ENCODE measurements at regions not wholly inside any gene's neighbourhood (a gene's known extent, or its start where the extent isn't known, plus 50 kb on each side); places are given as distances from the start of the nearest gene placed in this dataset.
"Not testable (repeated sequence)": the region's sequence is repeated elsewhere in the genome, so short reads cannot be mapped to it uniquely, and the experiment has no call there.

DNA sequence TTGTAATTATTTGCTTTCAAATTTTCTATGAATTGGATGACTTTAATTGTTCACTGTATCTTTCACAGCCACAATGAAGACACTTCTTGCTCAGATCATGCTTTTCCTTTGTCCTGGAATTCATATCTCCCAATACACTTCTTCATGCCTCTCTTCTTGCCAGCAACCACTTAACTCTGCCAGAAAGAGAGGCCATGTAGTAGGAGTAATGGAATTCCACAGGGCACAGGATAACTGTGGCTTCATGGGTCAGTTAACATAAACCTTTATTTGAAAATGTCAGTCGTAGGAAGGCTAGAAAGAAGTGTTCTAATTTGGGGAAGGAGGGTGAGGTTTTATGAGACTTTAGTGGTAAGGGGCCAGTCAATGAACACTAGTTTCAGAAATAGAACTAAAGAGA is 190.3 kb downstream of the TMEM167A start:
- DNase-seq, result no peak

DNA sequence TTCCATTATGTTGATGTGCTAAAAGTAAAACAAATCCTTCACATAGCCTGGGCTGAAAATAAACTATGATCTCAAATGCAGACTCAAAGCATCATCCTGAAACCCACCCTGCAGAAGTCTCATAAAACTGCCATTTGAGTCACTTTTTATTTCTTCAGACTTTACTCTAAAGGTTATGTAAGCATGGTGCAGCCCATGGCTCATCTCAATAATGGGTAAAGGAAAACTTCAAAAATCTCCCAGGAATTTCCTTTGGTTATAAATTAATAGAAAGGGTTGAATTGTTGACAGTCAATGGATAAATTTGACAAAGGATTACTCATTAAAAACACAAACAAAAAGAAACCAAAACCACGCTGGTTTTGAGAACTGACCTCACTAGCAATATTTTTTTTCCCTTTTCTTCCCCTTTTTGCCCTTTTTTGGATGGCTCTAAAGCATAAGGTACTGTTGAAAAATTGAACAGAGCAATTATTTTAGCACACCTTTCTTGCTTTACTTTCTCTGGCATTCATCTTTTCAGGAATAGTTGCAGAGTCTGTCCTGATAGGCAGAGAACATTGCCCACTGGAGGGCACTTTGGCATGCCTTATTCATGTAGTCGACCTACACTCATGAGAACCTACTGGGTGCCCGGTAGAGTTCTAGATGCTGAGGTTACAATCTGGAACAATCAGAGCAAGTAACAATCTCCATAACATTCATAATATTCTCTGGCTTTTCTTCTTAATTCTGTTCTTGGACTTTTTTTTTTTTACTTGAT is 191.4 kb downstream of the TMEM167A start:
- peak; percentile 56 for DNase-seq

DNA sequence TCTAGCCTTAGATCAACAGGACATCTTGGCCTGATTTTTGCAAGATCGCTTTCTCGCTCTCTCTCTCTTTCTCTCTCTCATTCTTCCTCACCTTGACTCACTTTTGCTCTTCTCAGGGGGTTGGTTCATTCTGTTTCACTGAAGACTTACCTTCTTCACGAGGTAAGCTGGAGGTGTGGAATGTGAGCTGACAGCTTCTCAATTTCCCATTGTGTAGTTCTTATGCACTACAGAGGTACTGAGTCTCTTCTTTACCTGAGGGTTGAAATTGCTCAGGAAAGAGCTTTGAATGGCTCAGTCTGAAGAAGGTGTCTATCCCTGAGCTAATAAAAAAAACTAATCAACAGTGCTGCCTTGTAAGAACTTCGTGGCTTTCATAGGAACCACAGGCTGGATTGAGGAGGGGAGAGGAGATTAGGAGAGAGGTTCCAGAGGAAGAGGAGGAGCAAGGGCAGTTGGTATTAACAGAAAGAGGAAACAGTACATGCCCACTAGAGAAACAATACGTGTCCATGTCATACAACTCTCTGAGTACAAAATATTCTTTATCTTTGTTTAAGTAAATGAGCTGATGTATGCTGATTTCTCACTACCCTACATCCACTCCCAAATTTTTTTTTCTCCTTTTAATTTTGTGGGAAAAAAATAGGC is 192.2 kb downstream of the TMEM167A start:
- peak; percentile 61 for DNase-seq

DNA sequence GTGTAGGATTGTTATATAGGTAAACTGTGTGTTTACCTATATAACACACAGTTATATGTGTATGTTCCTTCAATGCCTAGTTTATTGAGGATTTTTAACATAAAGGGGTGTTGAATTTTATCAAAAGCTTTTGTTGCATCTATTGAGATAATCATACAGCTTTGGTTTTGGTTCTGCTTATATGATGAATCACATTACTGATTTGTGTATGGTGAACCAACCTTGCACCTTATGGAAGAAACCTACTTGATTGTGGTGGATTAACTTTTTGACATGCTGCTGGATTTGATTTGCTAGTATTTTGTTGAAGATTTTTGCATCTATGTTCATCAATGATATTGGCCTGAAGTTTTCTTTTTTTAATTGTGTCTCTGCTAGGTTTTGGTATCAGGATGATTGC is 194.9 kb downstream of the TMEM167A start:
- DNase-seq, result no peak

DNA sequence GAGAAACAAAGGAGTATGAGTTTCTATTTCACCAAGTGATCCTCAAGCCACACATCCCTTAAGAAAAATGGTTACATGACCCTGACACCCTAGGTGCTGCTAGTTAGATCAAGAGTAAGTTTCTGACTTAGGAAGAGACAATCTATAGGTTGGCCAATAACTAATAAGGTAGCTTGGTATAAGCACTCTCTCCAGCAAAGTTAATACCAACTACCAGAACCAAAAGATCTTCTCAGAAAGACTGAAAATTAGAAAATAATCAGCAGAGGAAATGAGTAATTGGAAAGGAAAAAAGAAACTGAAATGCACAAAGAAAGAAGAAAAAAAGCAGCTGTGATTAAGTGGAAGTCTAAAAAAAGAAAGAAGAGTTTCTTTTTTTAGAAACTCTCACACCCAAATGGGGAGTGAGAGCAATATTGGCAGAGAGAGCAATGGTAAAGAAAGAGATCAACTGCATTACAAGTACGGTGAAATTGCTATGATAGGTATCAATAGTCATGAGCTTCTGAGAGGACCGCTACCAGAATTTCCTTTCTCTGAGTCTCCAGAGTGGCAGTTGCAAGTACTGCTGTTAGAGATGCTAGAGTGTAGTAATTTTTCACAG is 195.5 kb downstream of the TMEM167A start:
- no peak for DNase-seq

DNA sequence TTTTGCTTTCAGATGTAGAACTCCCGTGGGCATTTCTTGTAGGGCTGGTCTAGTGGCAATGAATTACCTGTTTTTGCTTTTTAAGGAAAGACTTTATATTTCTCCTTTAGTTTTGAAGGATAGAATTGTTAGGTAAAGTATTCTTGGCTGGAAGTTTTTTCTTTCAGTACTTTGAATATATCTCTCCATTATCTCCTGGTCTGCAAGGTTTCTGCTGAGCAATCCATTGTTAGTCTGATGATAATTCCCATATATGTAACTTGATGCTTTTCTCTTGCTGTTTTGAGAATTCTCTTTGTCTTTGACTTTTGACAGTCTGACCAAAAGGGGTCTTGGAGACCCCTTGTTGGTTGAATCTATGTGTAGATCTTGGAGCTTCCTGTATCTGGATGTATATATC is 198.1 kb downstream of the TMEM167A start:
- no peak for DNase-seq

DNA sequence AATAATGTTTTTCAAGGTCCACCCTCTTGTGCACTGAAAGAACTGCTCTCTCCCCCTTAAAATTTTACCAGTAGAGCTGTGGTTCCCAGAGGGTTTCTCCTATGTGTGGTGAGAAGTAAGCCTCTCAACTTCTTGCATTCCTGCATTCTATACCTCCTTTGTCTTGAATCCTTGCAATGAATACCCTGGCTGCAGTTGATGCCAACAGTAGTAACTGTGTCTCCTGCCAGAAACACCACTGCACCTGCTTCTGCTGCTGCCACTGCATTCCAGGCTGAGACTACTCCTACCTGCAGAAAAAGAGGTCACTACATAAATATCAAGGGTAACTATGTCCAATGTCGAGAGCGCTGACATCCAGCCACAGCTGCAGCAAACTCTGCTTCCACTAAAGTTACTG is 203.7 kb downstream of the TMEM167A start:
- DNase-seq, result no peak

DNA sequence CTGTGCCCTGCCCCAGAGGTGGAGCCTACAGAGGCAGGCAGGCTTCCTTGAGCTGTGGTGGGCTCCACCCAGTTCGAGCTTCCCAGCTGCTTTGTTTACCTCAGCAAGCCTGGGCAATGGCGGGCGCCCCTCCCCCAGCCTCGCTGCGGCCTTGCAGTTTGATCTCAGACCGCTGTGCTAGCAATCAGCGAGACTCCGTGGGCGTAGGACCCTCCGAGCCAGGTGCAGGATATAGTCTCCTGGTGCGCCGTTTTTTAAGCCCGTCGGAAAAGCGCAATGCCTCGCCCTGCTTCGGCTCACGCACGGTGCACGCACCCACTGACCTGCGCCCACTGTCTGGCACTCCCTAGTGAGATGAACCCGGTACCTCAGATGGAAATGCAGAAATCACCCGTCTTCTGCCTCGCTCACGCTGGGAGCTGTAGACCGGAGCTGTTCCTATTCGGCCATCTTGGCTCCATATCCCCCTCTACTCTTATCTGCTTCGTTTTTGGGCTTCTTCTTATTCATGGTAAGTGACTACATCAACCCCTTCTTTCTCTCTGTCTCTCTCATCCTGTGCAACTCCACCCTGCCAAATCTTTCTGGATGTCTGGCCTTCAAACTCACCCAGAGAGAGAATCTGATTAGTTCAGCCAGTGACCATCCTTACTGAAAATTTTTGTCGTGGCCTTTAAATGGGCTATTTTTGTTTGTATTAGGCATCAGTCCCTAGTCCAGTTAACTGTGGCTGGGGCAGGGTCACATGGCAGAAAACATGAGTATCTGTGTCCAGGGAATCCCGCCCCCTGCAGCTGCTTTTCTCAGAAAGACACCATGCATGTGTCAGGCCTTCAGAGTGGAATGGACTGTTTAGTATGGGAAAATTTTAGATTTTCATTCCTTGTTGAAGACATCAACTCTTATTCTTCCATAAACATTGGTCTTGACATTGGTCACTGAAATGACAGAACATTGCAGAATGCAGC is 204.6 kb downstream of the TMEM167A start:
- DNase-seq, result not testable (repeated sequence)

DNA sequence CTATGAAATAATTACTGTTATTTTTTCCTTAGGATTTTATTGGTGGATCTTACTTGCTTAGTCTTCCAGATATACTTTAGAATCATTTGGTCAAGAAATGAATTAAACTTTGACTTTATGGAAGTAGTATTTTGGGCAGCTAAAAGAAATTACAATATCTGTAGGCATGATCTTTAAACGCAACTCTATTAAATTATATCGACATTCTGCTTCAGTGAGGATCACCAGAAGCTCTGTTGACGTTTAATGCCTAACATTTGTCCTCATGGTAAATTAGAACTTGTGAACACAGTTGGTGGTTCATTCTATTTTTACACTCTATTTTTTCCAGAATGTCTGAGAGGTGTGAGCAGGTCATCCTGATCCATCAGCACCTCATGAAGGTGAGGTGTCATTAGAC is 211.6 kb downstream of the TMEM167A start:
- DNase-seq, result no peak

DNA sequence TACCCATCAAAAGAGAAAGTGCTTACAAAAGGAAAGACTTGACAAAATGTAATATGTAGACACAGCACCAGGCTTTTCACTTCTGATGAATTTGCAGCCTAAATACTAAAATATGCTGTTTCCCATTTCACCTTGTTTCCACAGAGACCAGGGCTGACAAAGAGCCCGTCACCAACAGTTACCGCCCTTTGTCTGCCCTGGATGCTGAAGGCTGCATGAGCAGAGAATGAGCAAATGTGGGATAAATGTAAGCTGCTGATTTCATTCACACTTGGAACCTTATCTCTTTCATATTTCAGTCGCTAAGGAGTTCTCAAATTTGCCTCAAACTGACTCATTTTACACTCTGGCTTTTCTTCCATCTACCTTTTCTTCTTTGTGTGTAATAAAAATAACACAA is 213.9 kb downstream of the TMEM167A start:
- no peak for DNase-seq

DNA sequence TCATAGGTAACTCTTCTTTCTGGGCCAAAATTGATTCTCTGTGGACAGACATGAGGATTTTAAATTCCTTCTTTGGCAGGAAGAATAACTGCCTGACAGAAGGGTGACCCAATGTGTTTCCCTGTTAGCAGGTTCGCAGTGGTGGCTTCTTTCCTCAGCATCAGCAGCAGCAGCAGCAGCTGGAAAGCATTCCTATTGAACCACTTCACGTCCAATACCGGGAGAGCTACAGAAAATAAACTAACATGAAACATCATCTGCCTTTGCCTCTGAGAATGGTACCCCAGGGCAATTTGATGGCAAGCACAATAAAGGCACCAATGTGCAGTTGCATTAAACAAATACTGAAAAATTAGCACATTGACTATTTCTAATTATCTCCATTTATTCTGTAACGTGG is 214.5 kb downstream of the TMEM167A start:
- no peak for DNase-seq

DNA sequence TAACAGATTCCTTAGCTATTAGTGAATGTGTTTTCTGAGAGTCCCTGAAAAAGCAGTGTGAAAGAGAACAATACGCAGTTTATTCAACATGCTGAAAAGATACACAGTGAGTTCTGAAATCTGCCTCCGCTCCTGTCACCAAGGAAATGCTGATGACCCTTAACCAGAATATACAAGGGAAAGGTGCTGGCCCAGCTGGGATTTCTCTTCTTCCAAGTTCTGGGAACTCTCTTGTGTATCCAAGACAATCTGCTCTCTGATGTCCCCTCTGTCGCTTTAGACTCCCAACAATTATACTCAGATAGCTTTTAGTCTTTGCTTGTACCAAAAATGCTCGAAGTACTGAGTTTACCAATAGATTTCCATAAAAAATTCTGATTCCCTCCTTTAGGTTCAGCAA is 214.9 kb downstream of the TMEM167A start:
- DNase-seq, result no peak

DNA sequence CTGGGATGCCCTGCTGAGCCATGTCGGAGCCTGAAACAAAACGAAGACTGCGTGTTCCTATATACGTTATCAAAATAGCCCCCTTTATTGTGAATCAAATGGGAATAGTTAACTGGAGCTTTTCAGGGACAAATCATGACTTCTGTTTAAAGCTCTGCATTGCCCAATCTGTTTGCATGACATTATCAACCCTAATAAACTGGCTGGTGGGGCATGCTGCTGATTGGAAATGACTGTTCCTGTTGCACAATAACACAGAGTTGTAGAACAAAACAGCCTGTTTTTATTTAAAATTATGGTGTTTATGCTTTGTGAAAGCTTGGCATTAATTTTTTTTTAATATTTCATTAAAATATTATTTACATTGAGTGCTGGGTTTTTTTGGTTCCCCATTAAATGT is 215.5 kb downstream of the TMEM167A start:
- no peak for DNase-seq

DNA sequence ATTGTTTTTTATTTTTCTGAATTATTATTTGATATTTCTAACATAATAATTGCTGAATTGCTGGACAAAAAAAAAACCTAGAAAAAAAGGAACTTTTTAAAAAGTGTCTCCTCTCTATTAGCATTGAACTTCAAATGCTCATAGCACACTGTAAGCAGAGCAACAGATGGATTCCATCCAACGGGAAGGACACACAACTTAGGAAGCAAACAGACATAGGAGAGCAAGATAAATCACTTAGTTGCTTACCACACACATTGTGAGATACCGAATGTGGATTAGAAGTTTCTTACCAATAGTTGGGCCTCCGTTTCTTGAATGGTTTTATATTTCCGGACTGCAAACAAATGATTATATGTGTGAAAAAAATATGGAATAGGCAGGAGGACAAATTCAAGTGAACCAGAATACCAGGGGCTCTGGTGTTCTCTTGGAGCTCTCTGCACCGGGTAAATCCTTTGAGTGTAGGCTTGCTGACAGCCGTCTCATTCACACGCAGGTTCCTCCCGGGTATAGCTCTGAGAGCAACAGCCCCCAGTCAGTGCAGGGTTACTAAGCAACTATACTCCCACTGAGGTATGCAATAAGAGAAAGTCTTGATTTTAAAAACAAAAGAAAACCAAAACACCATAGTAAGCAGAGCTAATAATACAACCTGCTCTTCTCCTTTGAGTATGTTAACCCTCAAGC is 217.6 kb downstream of the TMEM167A start:
- no peak for DNase-seq

DNA sequence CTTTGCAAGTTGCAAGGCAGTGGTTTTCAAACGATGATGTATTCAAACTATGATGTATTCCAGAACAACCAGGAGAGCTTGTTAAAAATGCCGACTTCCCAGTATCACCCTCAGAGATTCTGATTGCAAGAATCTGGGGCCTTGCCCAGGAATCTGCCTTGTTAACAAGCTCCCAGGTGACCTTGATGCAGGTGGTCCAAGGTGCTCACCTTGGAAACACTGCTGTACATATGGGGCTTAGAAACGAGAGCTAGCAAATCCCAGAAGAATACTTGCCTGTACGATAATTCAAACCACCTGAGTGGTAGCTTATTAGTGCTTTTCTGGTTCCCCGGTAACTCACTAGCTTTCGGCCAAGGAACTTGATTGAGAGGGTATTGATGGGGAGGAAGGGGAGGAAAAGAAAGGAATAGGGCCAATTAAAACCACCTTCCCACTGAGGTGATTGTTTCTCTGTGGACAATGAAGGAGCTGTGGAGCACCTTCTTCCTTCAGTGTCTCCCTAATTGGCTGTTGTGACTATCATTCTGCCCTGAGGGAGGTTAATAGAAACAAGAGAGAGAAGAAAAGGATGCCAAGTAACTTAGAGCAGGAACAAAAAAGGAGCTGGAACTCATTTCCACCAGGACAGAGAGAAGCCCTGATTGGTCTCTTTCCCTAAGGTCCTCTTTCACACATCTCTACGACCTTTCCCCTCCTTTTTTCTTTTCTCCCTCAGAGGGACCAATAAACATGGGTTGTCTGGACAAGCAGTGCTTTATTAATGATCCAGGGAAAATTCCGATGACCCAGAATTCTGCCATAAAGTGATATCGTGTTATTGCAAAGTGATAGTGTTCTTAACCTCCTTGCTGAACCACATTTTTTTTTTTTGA is 218.8 kb downstream of the TMEM167A start:
- DNase-seq, result no peak

DNA sequence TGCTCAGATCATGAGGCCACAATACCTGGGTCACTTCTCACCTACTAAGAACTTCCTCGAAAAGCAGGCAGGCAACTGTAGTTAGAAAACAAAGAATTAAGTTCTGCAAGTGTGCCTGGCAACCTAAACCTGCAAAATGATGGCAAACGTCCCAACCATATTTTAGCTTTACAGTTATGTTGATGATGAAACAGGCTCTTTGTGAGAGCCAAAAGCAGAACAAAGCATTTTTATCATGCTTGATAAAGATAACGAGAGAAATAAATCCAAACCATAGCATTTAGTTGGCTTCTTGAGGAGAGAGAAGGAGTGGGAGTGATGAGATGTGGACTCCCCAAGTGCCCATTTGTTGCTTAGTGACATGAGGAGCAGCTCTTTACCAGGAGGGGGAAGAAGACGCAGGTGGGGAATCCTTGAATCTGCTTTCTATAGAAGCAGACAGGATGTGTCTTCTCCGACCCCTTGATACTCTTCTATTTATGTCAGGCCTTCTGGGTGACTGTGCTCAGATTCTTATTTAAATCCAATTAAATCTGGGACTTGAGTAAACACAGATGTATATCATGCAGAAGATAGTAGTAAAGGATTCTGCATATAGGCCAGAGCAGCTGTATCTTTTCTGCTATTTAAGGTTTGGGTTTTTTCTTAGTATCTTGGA is 221.2 kb downstream of the TMEM167A start:
- DNase-seq, result no peak

DNA sequence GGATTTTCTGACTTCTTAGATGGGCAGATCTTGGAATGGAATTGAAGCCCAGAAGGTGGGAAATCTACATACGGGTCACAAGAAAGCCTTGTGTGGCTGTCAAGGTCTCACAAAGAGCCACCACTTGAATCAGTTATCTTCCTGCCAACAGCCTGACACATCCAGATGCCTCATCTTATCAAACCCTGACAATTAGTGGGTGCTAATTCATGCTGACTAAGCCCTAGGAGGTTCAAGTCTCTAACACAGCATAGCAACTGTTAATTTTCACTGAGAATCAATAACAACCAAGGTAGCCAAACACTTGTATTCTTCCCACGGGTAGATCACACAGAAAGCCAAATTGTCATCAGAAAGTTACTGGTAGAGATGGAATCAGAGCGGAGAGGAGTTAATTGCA is 222.2 kb downstream of the TMEM167A start:
- no peak for DNase-seq

DNA sequence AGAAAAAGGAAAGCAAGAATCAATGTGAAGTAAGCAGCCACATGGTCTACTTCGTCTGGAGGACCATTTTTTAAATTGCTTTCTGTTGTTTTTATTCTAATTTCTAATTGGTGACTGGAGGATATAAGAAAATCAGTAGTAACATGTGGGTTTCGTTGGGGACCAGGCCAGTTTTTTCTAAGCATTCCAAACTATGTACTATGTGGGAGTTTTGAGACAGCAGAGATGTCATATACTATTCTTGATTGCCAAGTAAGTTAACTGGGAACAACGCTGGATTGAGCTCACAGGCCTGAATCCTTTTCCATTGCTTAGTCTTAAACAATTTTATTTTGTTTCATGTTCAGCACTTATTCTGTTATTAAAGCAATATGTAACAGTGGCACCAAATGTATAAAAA is 225.7 kb downstream of the TMEM167A start:
- no peak for DNase-seq

DNA sequence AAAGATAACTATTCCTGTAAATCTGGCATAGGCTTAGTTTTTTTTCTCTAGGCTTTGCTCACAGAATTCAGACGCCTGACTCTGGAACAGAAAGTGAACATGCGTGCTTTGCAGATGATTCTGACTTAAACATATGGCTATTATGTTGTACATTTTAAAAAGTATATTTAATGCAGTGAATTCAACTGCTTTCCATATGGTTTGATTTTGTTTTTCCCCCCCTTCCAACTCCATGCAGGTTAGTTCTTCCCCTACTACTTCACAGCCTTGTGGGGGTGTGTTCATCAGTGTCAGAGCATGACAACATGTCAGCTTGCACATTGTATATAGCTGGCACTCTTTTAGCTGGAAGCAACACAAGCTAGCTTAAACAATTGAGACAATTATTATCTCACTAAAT is 226.8 kb downstream of the TMEM167A start:
- DNase-seq, result no peak

DNA sequence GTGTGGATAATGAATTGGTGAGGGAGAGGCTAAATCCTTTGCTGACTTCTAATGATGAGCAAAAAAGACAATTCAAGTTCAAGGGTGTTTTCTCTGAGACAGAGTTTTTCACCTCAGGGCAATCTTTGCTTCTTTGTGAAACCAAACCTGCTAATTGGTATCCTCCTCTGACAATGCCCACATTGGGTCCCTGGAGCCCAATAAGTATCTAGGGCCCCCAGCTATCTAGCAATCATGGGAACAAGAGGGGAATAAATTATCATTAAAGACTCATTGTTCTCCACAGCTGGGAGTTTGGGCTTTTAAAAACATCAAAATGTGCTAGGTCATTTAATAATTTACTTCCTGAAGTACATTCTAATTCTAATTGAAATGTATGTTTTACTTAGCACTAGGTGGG is 227.3 kb downstream of the TMEM167A start:
- DNase-seq, result no peak

DNA sequence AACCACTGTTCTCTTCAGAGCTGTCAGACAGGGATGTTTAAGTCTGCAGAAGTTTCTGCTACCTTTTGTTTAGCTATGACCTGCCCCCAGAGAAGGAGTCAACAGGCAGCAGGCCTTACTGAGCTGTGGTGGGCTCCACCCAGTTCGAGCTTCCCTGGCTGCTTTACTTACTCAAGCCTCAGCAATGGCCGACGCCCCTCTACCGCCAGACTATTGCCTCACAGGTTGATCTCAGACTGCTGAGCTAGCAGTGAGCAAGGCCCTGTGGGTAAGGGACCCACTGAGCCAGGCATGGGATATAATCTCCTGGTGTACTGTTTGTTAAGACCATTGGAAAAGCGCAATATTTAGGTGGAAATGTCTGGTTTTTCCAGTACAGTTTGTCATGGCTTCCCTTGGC is 229.6 kb downstream of the TMEM167A start:
- DNase-seq, result no peak

All from OCI-M1 (cell line).